ENCODE measurements at regions not wholly inside any gene's neighbourhood (a gene's known extent, or its start where the extent isn't known, plus 50 kb on each side); places are given as distances from the start of the nearest gene placed in this dataset.
"Not testable (repeated sequence)": the region's sequence is repeated elsewhere in the genome, so short reads cannot be mapped to it uniquely, and the experiment has no call there.

- not testable (repeated sequence) for TF ChIP-seq CTCF (IDR thresholded peaks at IDR 0.05; ENCODE audit: insufficient read depth, low read length); POLR2AphosphoS5 (IDR thresholded peaks at IDR 0.05; ENCODE audit: low read depth)
Observed at GRCh38 chr14:83719435-83719834, 1810.5 kb upstream of the FLRT2 start.
